ENCODE measurements at regions not wholly inside any gene's neighbourhood (a gene's known extent, or its start where the extent isn't known, plus 50 kb on each side); places are given as distances from the start of the nearest gene placed in this dataset.

GRCh38 chr5:107215611-107216010 is 455.1 kb downstream of the EFNA5 start:
- Histone ChIP-seq H2BK5ac (ENCODE audit: low read depth, low read length, poor library complexity, severe bottlenecking) (no peak overlapping the region), H3K27ac (ENCODE audit: insufficient read depth, low read length) (no peak overlapping the region), H3K4me3 (ENCODE audit: insufficient read depth, low read depth, low read length) (no peak overlapping the region), H3K27me3 (ENCODE audit: control insufficient read depth, insufficient read depth, low read length) (no peaks in the 10 kb centered on the region), H3K9ac (ENCODE audit: low read depth, low read length) (no peak overlapping the region), H2BK120ac (ENCODE audit: low read depth, low read length) (no peak overlapping the region), H2BK15ac (ENCODE audit: low read depth, low read length) (no peak overlapping the region), H2AK9ac (replicated peaks; ENCODE audit: low read depth, low read length, poor library complexity) (no peak overlapping the region), H3K18ac (ENCODE audit: low read depth, low read length) (no peak overlapping the region), H3K9me1 (ENCODE audit: insufficient read depth, low read length) (no peaks in the 10 kb centered on the region), H3K56ac (ENCODE audit: extremely low read depth, insufficient read depth, low read length) (no peak overlapping the region), H3K79me1 (ENCODE audit: low read depth in 1 of 2, low read length in 2 of 2) (no peaks in the 10 kb centered on the region), H4K20me1 (ENCODE audit: insufficient read depth, low read length) (no peaks in the 10 kb centered on the region), H3K14ac (replicated peaks; ENCODE audit: low read depth, low read length) (no peak overlapping the region; the same call in 1 of the 2 replicates), H4K8ac (ENCODE audit: low read depth in 2 of 2, low read length in 2 of 2) (no peak overlapping the region), H4K91ac (ENCODE audit: insufficient read depth, low read depth, low read length) (no peak overlapping the region), H3K36me3 (ENCODE audit: control insufficient read depth, insufficient read depth, low read length) (no peaks in the 10 kb centered on the region), H3K4me1 (ENCODE audit: control insufficient read depth, insufficient read depth, low read length) (no peaks in the 10 kb centered on the region), H3K9me3 (ENCODE audit: control insufficient read depth, insufficient read depth, low read length) (no peaks in the 10 kb centered on the region), H3K4me2 (ENCODE audit: low read depth, low read length) (no peak overlapping the region), H4K5ac (ENCODE audit: low read depth, low read length) (no peak overlapping the region), H2AFZ (replicated peaks; ENCODE audit: low read length, poor library complexity) (no peak overlapping the region), H2AK5ac (ENCODE audit: low read depth, low read length) (no peak overlapping the region), H2BK20ac (ENCODE audit: low read depth, low read length) (no peak overlapping the region), H3K23ac (ENCODE audit: low read depth, low read length) (no peak overlapping the region), H3K4ac (ENCODE audit: low read depth, low read length) (no peak overlapping the region)
- TF ChIP-seq MAZ (IDR thresholded peaks at IDR 0.05; ENCODE audit: borderline replicate concordance, low read depth, low read length) (no peak), RAD21 (IDR thresholded peaks at IDR 0.05; ENCODE audit: low read length) (no peak), ELK1 (IDR thresholded peaks at IDR 0.05; ENCODE audit: borderline replicate concordance, low read depth, low read length) (no peak), CHD1 (IDR thresholded peaks at IDR 0.05; ENCODE audit: low read depth, low read length) (no peak), CEBPB (IDR thresholded peaks at IDR 0.05; ENCODE audit: low read depth, low read length) (no peak)
- ATAC-seq (ENCODE audit: low read depth) (no peak), DNase-seq (peak; percentile 4)
- in situ Hi-C loops (cut with MboI; ENCODE audit: low sequenced_read_pairs): no loop called here
- CTCF ChIA-PET: no interaction called here
- WGBS, 2 experiments (ENCODE audit: extremely low coverage in 2 of 2, insufficient read length in 1 of 2): 61% methylated on average over 2 of the region's 2 CpGs; no CpG with 5 or more reads in 1 of the 2 experiments
- dilution Hi-C loops (cut with HindIII; ENCODE audit: low sequenced_read_pairs, unreplicated experiment): no loop called here
- no TSS peak for BruUV-seq (replicated peaks)
- POLR2A ChIA-PET (ENCODE audit: unreplicated experiment): no interaction called here
- intact Hi-C loops (cut with micrococcal nuclease): no loop called here

Data from IMR-90 (cell line).